Mesenchymal stem cell (in vitro differentiated cells and primary cell): ENCODE measurements at regions not wholly inside any gene's neighbourhood (a gene's known extent, or its start where the extent isn't known, plus 50 kb on each side); places are given as distances from the start of the nearest gene placed in this dataset.
A peak's percentile ranks its signal among the peaks of the same experiment; 100 is the strongest.

Experiments
- DNase-seq: peaks from one replicate; pipeline ENCODE4 v3.0.0-alpha.2; 2013
- H2AFZ ChIP-seq: one replicate; pipeline ENCODE4 v1.6.1; 2013; ENCODE audit warnings: low read depth, mild to moderate bottlenecking, control low read depth, inconsistent platforms, low read length, moderate library complexity
- H2AK5ac ChIP-seq: 2 replicates; pipeline ENCODE4 v1.6.1; 2013; ENCODE audit warnings: low read length, moderate library complexity, mild to moderate bottlenecking, inconsistent platforms; ENCODE audit not compliant: severe bottlenecking
- H2BK120ac ChIP-seq: one replicate; pipeline ENCODE4 v1.6.1; 2013; ENCODE audit warnings: low read depth, mild to moderate bottlenecking, inconsistent platforms, low read length, moderate library complexity
- H2BK12ac ChIP-seq, 2 experiments: one replicate each; pipeline ENCODE4 v1.6.1; 2013; ENCODE audit warnings: inconsistent platforms in 2 of 2, low read length in 2 of 2, mild to moderate bottlenecking in 2 of 2, moderate library complexity in 2 of 2, control low read depth in 1 of 2
- H2BK15ac ChIP-seq: one replicate; pipeline ENCODE4 v1.6.1; 2013; ENCODE audit warnings: mild to moderate bottlenecking, low read depth, inconsistent platforms; ENCODE audit not compliant: poor library complexity, severe bottlenecking
- H2BK5ac ChIP-seq: 2 replicates; pipeline ENCODE4 v1.6.1; 2013; ENCODE audit warnings: low read depth, mild to moderate bottlenecking, low read length, control low read depth, inconsistent platforms; ENCODE audit not compliant: poor library complexity, severe bottlenecking
- H3K14ac ChIP-seq, 2 experiments: one replicate each; pipeline ENCODE4 v1.6.1; 2013; ENCODE audit warnings: inconsistent platforms in 2 of 2, low read length in 2 of 2, control low read depth in 1 of 2, mild to moderate bottlenecking in 1 of 2, moderate library complexity in 1 of 2
- H3K18ac ChIP-seq, 2 experiments: one replicate each; pipeline ENCODE4 v1.6.1; 2013; ENCODE audit warnings: inconsistent platforms in 2 of 2, low read length in 2 of 2, control low read depth in 1 of 2, low read depth in 1 of 2, mild to moderate bottlenecking in 1 of 2
- H3K23ac ChIP-seq, 2 experiments: one replicate each; pipeline ENCODE4 v1.6.1; 2013; ENCODE audit warnings: inconsistent platforms in 2 of 2, low read length in 2 of 2, mild to moderate bottlenecking in 2 of 2, moderate library complexity in 2 of 2, control low read depth in 1 of 2
- H3K27ac ChIP-seq: 2 replicates; pipeline ENCODE4 v1.5.1; 2013; ENCODE audit warnings: mild to moderate bottlenecking, moderate library complexity, low read length, control low read depth, inconsistent platforms; ENCODE audit not compliant: poor library complexity, severe bottlenecking
- H3K27me3 ChIP-seq, 2 experiments: 2 replicates each; pipeline versions ENCODE4 v1.6.1 to v1.7.0; 2013; ENCODE audit warnings: low read length in 2 of 2, mild to moderate bottlenecking in 2 of 2, moderate library complexity in 2 of 2, control low read depth in 1 of 2, inconsistent platforms in 1 of 2; ENCODE audit not compliant: control insufficient read depth in 1 of 2, insufficient read depth in 1 of 2
- H3K36me3 ChIP-seq, 2 experiments: 2 replicates each; pipeline versions ENCODE4 v1.6.1 to v1.7.0; 2013; ENCODE audit warnings: low read length in 2 of 2, control low read depth in 1 of 2, inconsistent platforms in 1 of 2, low read depth in 1 of 2, mild to moderate bottlenecking in 1 of 2; ENCODE audit not compliant: insufficient read depth in 2 of 2, control insufficient read depth in 1 of 2
- H3K4ac ChIP-seq, 2 experiments: one replicate each; pipeline ENCODE4 v1.6.1; 2013; ENCODE audit warnings: inconsistent platforms in 2 of 2, low read length in 2 of 2, mild to moderate bottlenecking in 2 of 2, moderate library complexity in 2 of 2, control low read depth in 1 of 2, low read depth in 1 of 2
- H3K4me1 ChIP-seq: 2 replicates; pipeline ENCODE4 v1.6.1; 2013; ENCODE audit warnings: low read depth, low read length, control low read depth; ENCODE audit not compliant: control insufficient read depth, insufficient read depth
- H3K4me2 ChIP-seq: 2 replicates; pipeline ENCODE4 v1.6.1; 2013; ENCODE audit warnings: low read length, mild to moderate bottlenecking, inconsistent platforms; ENCODE audit not compliant: poor library complexity, severe bottlenecking
- H3K4me3 ChIP-seq, 2 experiments: 2 replicates each; pipeline versions ENCODE4 v1.5.1 to v1.7.0; 2013; ENCODE audit warnings: low read length in 2 of 2, mild to moderate bottlenecking in 2 of 2, control low read depth in 1 of 2, low read depth in 1 of 2; ENCODE audit not compliant: insufficient read depth in 1 of 2
- H3K79me1 ChIP-seq: replicated peaks from 2 replicates; pipeline ENCODE4 v1.6.1; 2013; ENCODE audit warnings: mild to moderate bottlenecking, control low read depth, low read length, inconsistent platforms; ENCODE audit not compliant: poor library complexity, severe bottlenecking
- H3K9ac ChIP-seq: 2 replicates; pipeline ENCODE4 v1.7.0; 2013; ENCODE audit warnings: mild to moderate bottlenecking, low read length, moderate library complexity
- H3K9me3 ChIP-seq: 2 replicates; pipeline ENCODE4 v1.7.0; 2013; ENCODE audit warnings: mild to moderate bottlenecking, low read length; ENCODE audit not compliant: control insufficient read depth
- H4K8ac ChIP-seq: one replicate; pipeline ENCODE4 v1.6.1; 2013; ENCODE audit warnings: inconsistent platforms, mild to moderate bottlenecking, low read length, moderate library complexity
- H4K91ac ChIP-seq: one replicate; pipeline ENCODE4 v1.6.1; 2013; ENCODE audit warnings: mild to moderate bottlenecking, low read length, inconsistent platforms
- WGBS: methylation state at CpG from one replicate; pipeline ENCODE4 v1.1.7; 2013; ENCODE audit warnings: mixed read lengths; 5-methylcytosine and 5-hydroxymethylcytosine counted together

GRCh38 chr18:47669815-47670214 is 260.6 kb downstream of the SMAD2 start:
- no peak overlapping the region for H3K9ac ChIP-seq
- H3K79me1 ChIP-seq = no peaks in the 10 kb centered on the region
- no peak overlapping the region for H3K27ac ChIP-seq
- WGBS = 40% methylated on average over 2 of the region's 3 CpGs
- H4K91ac ChIP-seq = no peak overlapping the region
- H3K4me2 ChIP-seq = no peak overlapping the region
- H4K8ac ChIP-seq = no peak overlapping the region
- no peak for DNase-seq
- H3K27me3 ChIP-seq = peaks cover 0 to 12% of the 10 kb centered on the region in 2 experiments
- H2BK12ac ChIP-seq = no peak overlapping the region
- H2BK5ac ChIP-seq = no peak overlapping the region
- no peak overlapping the region for H3K23ac ChIP-seq
- H3K18ac ChIP-seq = no peak overlapping the region
- H3K4ac ChIP-seq = no peak overlapping the region
- H2AFZ ChIP-seq = no peak overlapping the region
- no peak overlapping the region for H2BK15ac ChIP-seq
- H3K4me1 ChIP-seq = no peaks in the 10 kb centered on the region
- H3K36me3 ChIP-seq = no peaks in the 10 kb centered on the region
- H2BK120ac ChIP-seq = no peak overlapping the region
- H3K4me3 ChIP-seq = no peak overlapping the region
- H3K14ac ChIP-seq = no peak overlapping the region
- no peak overlapping the region for H2AK5ac ChIP-seq
- H3K9me3 ChIP-seq = no peaks in the 10 kb centered on the region

GRCh38 chr18:47658498-47658897 is 272.0 kb downstream of the SMAD2 start:
- DNase-seq = no peak
- H3K9ac ChIP-seq = no peak overlapping the region
- H3K4ac ChIP-seq = no peak overlapping the region
- no peak overlapping the region for H3K27ac ChIP-seq
- 52% methylated on average over 2 of the region's 2 CpGs for WGBS
- H2AFZ ChIP-seq = no peak overlapping the region
- no peak overlapping the region for H2BK5ac ChIP-seq
- H2AK5ac ChIP-seq = no peak overlapping the region
- no peaks in the 10 kb centered on the region for H3K79me1 ChIP-seq
- H3K36me3 ChIP-seq = no peaks in the 10 kb centered on the region
- no peaks in the 10 kb centered on the region for H3K4me1 ChIP-seq
- H3K4me2 ChIP-seq = no peak overlapping the region
- no peak overlapping the region for H2BK12ac ChIP-seq
- no peak overlapping the region for H3K14ac ChIP-seq
- H3K27me3 ChIP-seq = no peaks in the 10 kb centered on the region
- H2BK15ac ChIP-seq = no peak overlapping the region
- no peak overlapping the region for H4K8ac ChIP-seq
- H2BK120ac ChIP-seq = no peak overlapping the region
- no peaks in the 10 kb centered on the region for H3K9me3 ChIP-seq
- H3K18ac ChIP-seq = no peak overlapping the region
- H3K23ac ChIP-seq = no peak overlapping the region
- H4K91ac ChIP-seq = no peak overlapping the region
- no peak overlapping the region for H3K4me3 ChIP-seq

- H3K27me3 ChIP-seq = no peaks in the 10 kb centered on the region
- no peak overlapping the region for H3K9ac ChIP-seq
- H2AFZ ChIP-seq = no peak overlapping the region
- no peaks in the 10 kb centered on the region for H3K9me3 ChIP-seq
- no peak overlapping the region for H4K8ac ChIP-seq
- H3K14ac ChIP-seq = no peak overlapping the region
- no peaks in the 10 kb centered on the region for H3K36me3 ChIP-seq
- H2BK120ac ChIP-seq = no peak overlapping the region
- no peak overlapping the region for H3K4me2 ChIP-seq
- no peak overlapping the region for H2BK12ac ChIP-seq
- H3K18ac ChIP-seq = no peak overlapping the region
- H2BK15ac ChIP-seq = no peak overlapping the region
- no peak for DNase-seq
- no peak overlapping the region for H3K4ac ChIP-seq
- peak overlapping the region in 1 of 2 experiments; percentile 20 for H3K4me3 ChIP-seq
- no peaks in the 10 kb centered on the region for H3K4me1 ChIP-seq
- H2AK5ac ChIP-seq = no peak overlapping the region
- H4K91ac ChIP-seq = no peak overlapping the region
- no peak overlapping the region for H3K27ac ChIP-seq
- no peaks in the 10 kb centered on the region for H3K79me1 ChIP-seq
- no peak overlapping the region for H3K23ac ChIP-seq
- no peak overlapping the region for H2BK5ac ChIP-seq
These were observed 275.5 kb downstream of the SMAD2 start for GRCh38 chr18:47654988-47655387.

- H2AFZ ChIP-seq = no peak overlapping the region
- WGBS = no CpG with 5 or more reads among the region's 1 CpG
These were observed 285.6 kb downstream of the SMAD2 start for GRCh38 chr18:47644896-47645295.

More at GRCh38 chr18:47644896-47645295, 285.6 kb downstream of the SMAD2 start:
- H4K8ac ChIP-seq = no peak overlapping the region
- no peak overlapping the region for H4K91ac ChIP-seq
- no peak overlapping the region for H3K23ac ChIP-seq
- no peak overlapping the region for H3K14ac ChIP-seq
- H3K18ac ChIP-seq = no peak overlapping the region
- no peaks in the 10 kb centered on the region for H3K4me1 ChIP-seq
- H2AK5ac ChIP-seq = no peak overlapping the region
- no peak overlapping the region for H3K9ac ChIP-seq
- H3K9me3 ChIP-seq = peaks cover 2% of the 10 kb centered on the region
- no peak for DNase-seq
- no peak overlapping the region for H3K27ac ChIP-seq
- no peaks in the 10 kb centered on the region for H3K79me1 ChIP-seq
- H3K36me3 ChIP-seq = no peaks in the 10 kb centered on the region
- H2BK12ac ChIP-seq = no peak overlapping the region
- H2BK120ac ChIP-seq = no peak overlapping the region
- no peak overlapping the region for H3K4me3 ChIP-seq
- H2BK5ac ChIP-seq = no peak overlapping the region
- no peak overlapping the region for H3K4ac ChIP-seq
- H2BK15ac ChIP-seq = no peak overlapping the region
- no peaks in the 10 kb centered on the region for H3K27me3 ChIP-seq
- no peak overlapping the region for H3K4me2 ChIP-seq
